ENCODE measurements at regions not wholly inside any gene's neighbourhood (a gene's known extent, or its start where the extent isn't known, plus 50 kb on each side); places are given as distances from the start of the nearest gene placed in this dataset.

GRCh38 chr19:28419312-28419711, 793.6 kb downstream of the UQCRFS1 start:
- Histone ChIP-seq H3K4me3 (no peak overlapping the region), H3K27me3 (no peaks in the 10 kb centered on the region), H3K4me1 (ENCODE audit: insufficient read depth) (no peaks in the 10 kb centered on the region), H3K27ac (no peak overlapping the region), H3K36me3 (no peaks in the 10 kb centered on the region), H3K9me3 (no peaks in the 10 kb centered on the region)
- 76 to 89% (median 77%) methylated on average over 2 of the region's 2 CpGs for WGBS, 3 donors
- no peak for DNase-seq
- no peak for TF ChIP-seq EP300 (IDR thresholded peaks at IDR 0.05)
- no peak for TF ChIP-seq POLR2A (IDR thresholded peaks at IDR 0.05)
- TF ChIP-seq CTCF (IDR thresholded peaks at IDR 0.05), result no peak
- intact Hi-C loops (cut with DNase I), result no loop called here

GRCh38 chr19:28417361-28417760, 795.6 kb downstream of the UQCRFS1 start:
- H3K36me3 ChIP-seq, result no peaks in the 10 kb centered on the region
- TF ChIP-seq CTCF (IDR thresholded peaks at IDR 0.05), result no peak
- TF ChIP-seq POLR2A (IDR thresholded peaks at IDR 0.05), result no peak
- TF ChIP-seq EP300 (IDR thresholded peaks at IDR 0.05), result no peak
- H3K27me3 ChIP-seq, result no peaks in the 10 kb centered on the region
- no peak overlapping the region for H3K27ac ChIP-seq
- no peaks in the 10 kb centered on the region for H3K4me1 ChIP-seq (ENCODE audit: insufficient read depth)
- no peak overlapping the region for H3K4me3 ChIP-seq
- DNase-seq, result no peak
- 71 to 77% (median 73%) methylated on average over 5 of the region's 5 CpGs for whole genome bisulfite sequencing, 3 donors
- intact Hi-C loops (cut with DNase I), result no loop called here
- no peaks in the 10 kb centered on the region for H3K9me3 ChIP-seq

GRCh38 chr19:28416245-28416644, 796.7 kb downstream of the UQCRFS1 start:
- Histone ChIP-seq H3K27me3 (no peaks in the 10 kb centered on the region), H3K9me3 (no peaks in the 10 kb centered on the region), H3K4me1 (ENCODE audit: insufficient read depth) (no peaks in the 10 kb centered on the region), H3K27ac (no peak overlapping the region), H3K4me3 (no peak overlapping the region), H3K36me3 (no peaks in the 10 kb centered on the region)
- TF ChIP-seq POLR2A (IDR thresholded peaks at IDR 0.05) (no peak), CTCF (IDR thresholded peaks at IDR 0.05) (no peak), EP300 (IDR thresholded peaks at IDR 0.05) (no peak)
- WGBS, 3 donors, result 88 to 96% (median 88%) methylated on average over 1 of the region's 1 CpG
- intact Hi-C loops (cut with DNase I), result no loop called here
- no peak for DNase-seq

- no peaks in the 10 kb centered on the region for H3K4me1 ChIP-seq (ENCODE audit: insufficient read depth)
- TF ChIP-seq CTCF (IDR thresholded peaks at IDR 0.05) (no peak), EP300 (IDR thresholded peaks at IDR 0.05) (no peak), POLR2A (IDR thresholded peaks at IDR 0.05) (no peak)
- H3K36me3 ChIP-seq, result no peaks in the 10 kb centered on the region
- 25 to 64% (median 55%) methylated on average over 3 of the region's 3 CpGs for WGBS, 3 donors
- H3K4me3 ChIP-seq, result no peak overlapping the region
- H3K9me3 ChIP-seq, result no peaks in the 10 kb centered on the region
- no peaks in the 10 kb centered on the region for H3K27me3 ChIP-seq
- intact Hi-C loops (cut with DNase I), result no loop called here
- DNase-seq, result no peak
- no peak overlapping the region for H3K27ac ChIP-seq
These were observed 798.2 kb downstream of the UQCRFS1 start for GRCh38 chr19:28414748-28415147.

GRCh38 chr19:28409859-28410258, 803.1 kb downstream of the UQCRFS1 start:
- no peak overlapping the region for H3K27ac ChIP-seq
- no peak for TF ChIP-seq EP300 (IDR thresholded peaks at IDR 0.05)
- no peaks in the 10 kb centered on the region for H3K27me3 ChIP-seq
- 60 to 71% (median 61%) methylated on average over 5 of the region's 5 CpGs for WGBS, 3 donors
- DNase-seq, result no peak
- H3K9me3 ChIP-seq, result no peaks in the 10 kb centered on the region
- H3K4me3 ChIP-seq, result no peak overlapping the region
- no peaks in the 10 kb centered on the region for H3K36me3 ChIP-seq
- intact Hi-C loops (cut with DNase I), result no loop called here
- no peaks in the 10 kb centered on the region for H3K4me1 ChIP-seq (ENCODE audit: insufficient read depth)
